ENCODE measurements at regions not wholly inside any gene's neighbourhood (a gene's known extent, or its start where the extent isn't known, plus 50 kb on each side); places are given as distances from the start of the nearest gene placed in this dataset.
A peak's percentile ranks its signal among the peaks of the same experiment; 100 is the strongest.

DNA sequence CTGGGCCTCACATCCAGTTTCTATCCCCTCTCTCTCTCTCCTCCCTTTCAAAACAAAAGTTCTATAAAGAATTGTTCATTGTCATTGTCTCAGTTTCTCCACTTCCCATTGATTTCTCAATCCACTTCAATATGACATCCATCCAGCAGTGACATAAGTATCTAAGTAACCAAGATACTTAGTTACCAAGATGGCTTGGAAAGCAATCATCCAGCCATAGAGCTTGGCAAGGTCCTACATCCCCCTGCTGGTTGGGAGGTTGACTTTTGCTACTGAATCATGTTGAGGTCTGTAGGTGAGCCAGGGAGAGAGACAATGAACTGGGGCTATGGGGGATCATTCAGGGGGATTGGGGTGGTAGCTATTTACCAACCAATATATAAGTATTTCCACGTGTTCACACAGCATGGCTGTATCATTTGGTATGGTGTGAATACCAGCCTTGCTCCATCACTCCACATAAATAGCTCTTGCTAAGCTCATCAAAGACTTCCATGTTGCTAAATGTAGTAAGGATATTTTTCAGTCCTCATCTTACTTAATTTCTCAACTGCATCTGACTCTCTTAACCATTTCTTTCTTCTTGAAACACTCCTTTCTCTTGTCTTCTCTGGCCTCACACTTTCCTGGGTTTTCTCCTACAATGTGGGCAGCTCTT is 58.8 kb upstream of the NTRK3 start:
- DNase-seq (ENCODE audit: low spot score), result no peak

DNA sequence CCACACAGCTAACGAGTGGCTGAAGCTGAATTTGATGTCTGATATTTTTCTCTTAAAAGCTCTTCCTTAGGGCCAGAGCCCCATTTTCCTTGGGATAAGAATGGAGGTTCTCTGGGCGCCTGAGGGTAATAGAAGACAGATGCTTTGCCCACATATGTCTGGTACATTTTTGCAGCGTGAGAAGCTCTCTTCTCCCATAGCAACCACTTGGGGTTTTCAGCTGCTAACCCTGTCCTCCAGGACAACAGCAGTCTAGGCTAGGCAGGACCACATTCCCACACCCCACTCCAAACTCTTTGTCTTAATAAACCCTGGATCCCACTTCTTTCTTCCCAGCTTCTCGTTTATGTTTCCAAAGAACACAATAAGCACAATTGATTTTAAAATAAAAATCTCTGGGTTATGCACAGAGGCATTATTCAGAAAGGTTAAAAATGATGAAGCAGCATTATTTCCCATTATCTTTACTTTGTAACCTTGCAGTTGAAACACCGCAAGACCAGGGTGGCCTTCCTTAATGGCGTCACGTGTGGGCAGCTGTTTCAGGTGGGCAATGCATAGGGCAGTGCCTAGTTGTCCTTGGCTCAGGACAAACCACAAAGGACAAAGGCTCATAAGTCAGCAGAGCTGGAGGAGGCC is 56.5 kb upstream of the NTRK3 start:
- peak; percentile 67 for DNase-seq (ENCODE audit: low spot score)

DNA sequence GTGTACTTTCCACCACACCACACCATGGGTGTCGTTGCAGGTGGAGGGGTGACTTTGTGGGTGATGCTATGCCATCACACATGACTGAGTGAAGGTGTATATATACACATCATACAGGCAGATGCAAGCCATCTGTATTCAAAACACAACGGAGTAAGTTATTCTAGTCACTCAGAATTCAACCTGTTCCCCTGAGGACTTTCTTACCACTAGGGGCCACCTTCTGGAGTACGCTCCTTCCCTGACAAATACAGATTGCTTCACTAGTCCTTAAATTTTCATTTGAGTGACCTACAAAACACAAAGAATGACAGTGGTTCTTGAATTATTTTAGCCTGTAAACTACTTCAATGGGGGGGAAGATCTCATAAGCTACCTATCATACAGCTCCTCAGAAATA is 52.8 kb upstream of the NTRK3 start:
- no peak for DNase-seq (ENCODE audit: low spot score)

DNA sequence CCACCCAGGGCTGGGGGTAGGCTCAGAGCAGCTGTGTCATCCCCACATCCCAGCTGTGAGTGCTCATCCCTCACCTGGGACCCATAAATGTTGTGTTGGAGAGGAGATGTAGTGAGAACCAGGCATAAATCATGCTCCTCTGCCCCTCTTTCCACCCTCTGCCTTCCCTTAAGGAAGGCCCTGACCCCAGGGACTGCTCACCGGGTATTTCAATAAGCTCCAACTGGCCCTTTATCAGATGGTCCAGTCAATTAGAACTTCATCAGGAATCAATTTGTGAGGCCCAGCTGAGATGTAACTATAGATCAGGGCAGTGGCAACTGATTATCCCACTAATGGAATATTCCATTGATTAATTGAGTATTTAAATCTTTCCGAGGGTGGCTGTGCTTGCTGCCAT is 50.8 kb upstream of the NTRK3 start:
- no peak for DNase-seq (ENCODE audit: low spot score)

All from GM03348 (cell line).